NCI-H2029 treated with DMSO at 0.1 percent for 48 hours (cell line): ENCODE measurements at regions not wholly inside any gene's neighbourhood (a gene's known extent, or its start where the extent isn't known, plus 50 kb on each side); places are given as distances from the start of the nearest gene placed in this dataset.

Experiments
- DNase-seq: peaks from one replicate; lab custom pipeline; 2025; lab: John Stamatoyannopoulos, UW

DNA sequence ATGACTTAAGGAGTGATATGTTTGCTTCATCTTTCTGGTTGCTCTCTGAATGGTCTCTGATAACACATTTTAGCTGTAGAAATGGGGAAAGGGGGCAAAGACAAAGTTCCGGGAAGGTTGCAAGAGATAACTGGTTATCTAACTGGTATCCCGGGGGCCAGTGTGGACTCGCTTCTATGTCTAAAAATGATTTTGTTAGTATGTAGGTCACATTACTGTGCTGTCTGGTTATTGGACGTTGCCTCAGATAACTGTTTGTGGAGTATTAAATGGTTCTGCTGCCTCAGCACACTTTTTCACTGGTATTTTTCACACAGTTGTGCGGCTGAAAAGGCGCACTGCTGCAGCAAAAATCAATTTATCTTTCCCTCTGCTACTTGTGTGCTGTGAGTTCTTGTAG lies 63.0 kb upstream of the ZNF536 start:
- DNase-seq: no peak

GRCh38 chr19:30309905-30310601 lies 62.1 kb upstream of the ZNF536 start:
- DNase-seq: no peak

DNA sequence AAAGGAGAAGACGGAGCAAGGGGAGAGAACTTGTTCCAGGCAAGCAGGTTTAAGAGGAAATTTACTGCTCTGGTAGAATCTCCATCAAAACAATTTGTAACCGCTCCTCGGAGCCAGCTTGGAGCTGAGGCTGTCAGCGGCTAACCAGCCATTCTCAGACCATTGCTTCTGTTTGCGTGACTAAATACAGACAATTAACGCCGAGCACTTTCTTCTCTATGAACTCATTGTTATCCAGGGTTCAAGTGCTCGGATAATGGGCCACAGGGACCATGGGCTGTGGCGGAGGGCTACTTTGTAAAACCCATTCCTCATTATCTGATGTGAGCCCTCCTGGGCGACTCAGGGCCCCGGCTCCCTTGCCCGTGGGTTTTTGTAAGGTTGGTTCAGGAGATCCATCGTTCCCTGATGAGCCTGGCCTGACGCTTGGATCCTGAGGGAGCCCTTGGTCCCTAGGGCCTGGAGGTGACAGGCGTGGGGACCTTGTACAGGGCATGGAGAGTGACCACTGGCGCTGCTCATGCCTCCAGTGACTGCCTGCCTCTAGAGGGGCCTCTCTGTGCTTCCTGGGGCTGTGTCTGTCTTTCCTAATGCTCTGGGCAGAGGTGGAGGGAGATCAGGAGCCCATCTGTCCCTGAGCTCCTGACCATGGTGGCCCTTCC lies 61.5 kb upstream of the ZNF536 start:
- no peak for DNase-seq

DNA sequence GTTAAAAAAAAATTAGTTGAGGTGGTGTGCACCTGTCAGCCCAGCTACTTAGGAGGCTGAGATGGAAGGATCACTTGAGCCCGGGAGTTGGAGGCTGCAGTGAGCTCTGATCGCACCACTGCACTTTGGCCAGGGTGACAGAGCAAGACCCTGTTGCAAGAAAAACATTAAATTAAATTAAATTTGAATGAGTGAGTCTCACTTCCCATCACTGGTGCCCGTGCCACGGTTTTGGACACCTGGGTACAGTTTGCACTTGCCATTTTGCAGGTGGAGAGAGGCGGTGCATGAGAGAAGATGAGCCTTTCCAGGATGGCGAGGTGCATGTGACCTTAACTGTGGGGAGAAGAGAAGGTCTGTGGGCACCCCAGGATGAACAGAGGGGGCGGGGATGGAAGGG lies 60.3 kb upstream of the ZNF536 start:
- no peak for DNase-seq

GRCh38 chr19:30312582-30313352 lies 59.4 kb upstream of the ZNF536 start:
- DNase-seq: no peak

DNA sequence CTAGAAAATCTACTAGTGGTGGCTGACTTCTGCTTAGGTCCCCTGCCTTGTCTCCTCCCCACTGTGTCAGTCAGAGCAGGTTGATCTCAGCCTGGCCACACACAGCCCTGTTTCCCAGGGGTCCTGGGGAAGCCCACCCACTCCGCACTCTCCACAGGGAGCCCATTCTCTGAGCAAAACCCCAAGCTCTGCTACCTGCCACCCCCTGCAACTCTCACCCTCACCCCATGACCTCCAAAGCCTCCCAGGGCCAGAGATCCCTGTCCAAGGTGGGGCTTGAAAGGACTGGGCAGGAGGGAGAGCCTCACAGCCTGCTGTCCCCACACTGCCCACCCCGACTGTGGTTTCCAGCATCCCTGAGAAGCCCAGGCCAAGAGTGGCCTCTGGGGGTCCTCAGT lies 58.8 kb upstream of the ZNF536 start:
- no peak for DNase-seq

DNA sequence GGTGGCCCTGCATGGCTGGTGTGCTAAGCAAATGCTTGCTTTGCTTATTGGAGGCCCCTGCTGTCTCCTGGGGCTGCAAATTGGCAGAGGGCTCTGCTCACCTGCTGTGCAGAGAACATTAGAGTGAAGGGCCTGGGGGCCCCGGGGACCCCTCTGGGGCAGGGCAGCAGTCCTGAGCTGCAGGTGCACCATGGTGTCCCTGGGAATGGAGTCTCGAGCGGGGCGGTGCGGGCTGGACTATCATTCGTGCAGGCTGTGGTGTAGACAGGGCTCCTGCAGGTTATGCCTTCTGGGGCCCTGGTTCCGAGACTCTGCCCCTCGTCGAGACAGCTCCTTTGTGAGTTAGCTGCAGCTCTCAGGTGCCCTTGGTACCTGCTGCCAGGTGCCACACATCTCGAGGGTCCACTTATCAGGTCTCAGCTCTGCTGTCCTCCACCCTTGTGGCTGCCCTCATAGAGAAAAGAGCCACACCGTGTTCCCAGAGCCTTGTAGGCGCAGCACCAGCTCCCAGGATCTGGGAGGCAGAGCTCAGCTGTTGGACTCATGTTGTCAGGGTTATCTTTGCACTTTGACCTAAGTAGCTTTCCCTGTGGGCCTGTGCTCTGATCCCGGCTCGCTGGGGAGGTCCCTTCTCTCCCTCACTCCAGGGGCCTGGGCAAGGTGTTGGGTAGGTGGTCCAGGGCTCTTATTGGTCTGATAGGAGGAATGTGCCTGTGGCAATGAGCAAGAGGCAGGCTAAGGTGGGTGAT lies 58.0 kb upstream of the ZNF536 start:
- no peak for DNase-seq

DNA sequence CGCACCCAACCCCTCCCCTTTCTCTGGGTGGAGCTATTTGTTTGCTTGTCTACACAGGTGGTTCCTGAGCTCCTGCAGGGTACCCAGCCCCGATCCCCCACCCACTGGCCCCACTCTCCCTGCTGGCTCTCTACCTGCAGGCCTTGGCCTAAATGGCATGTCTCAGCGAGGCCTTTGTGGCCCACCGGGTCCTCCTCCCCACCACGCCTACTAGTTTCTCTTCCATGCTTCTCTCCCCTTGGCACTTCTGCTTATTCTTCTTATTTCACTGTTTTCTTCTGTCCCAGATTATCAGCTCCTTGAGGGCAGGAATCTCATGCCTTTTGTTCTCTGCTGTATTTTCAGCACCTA lies 57.4 kb upstream of the ZNF536 start:
- no peak for DNase-seq

DNA sequence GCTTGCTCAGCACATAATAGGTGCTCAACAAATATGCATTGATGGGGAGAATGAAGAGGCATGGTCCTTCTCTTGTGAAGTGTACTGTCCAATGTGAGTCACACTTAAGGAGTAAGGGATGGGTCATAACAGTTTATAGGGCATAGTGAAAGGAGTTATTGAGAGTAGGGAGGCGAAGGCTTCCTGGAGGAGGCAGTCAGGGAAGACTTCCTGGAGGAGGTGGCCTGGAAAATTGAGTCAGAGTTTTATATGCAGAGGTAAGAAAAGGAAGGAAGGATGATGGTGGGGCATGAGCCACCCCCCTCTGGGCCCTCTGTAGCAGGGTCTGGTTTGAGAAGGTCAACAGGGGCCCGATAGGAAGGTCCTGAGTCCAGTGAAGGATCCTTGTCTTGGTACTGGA lies 57.0 kb upstream of the ZNF536 start:
- DNase-seq: no peak

DNA sequence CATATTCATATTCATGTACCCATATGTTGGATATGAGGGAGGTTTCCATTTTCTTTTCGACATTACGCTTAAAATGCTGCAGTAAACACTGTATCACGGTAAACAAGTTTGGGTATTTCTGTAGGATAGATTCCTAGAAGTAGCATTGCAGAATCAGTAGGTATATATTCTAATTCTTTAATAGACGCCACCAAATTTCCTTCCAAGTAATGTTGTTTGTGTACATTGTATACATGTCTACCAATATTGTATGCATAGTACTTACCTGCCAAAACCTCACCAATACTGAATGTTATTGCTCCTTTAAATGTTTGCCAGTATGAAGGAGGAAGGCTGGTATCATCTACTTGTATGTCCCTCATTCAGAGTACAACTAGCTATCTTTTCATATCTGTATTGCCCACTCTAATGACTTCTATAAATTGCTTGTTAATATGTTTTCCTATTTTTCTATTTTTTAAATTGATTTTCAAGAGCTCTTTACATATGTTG lies 56.1 kb upstream of the ZNF536 start:
- DNase-seq: no peak

DNA sequence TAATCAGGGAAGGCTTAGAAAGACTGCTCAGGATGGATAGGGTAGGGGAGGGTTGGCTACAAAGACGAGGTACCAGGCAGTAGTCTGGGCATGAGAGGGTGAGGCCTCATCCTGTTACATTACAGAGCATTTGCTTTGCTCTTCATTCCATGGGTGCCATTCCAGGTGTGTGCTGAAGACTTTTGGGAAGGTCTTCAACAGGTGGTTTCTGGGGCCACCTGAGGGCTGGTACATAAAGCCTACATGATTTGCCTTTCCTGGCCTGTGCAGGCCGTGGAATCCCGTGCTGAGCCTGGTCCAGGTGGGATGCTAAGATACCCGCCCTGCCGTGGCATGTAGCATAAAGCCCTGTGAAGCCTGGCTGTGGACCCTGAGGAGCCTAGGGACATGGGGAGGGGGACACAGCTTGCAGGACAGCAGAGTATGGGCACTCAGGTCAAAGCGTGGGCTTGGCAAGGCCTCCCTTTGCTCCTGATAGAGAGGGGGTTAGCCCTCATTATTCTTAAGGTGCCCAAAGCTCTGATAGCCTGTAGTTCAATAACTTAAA lies 55.6 kb upstream of the ZNF536 start:
- DNase-seq: no peak

DNA sequence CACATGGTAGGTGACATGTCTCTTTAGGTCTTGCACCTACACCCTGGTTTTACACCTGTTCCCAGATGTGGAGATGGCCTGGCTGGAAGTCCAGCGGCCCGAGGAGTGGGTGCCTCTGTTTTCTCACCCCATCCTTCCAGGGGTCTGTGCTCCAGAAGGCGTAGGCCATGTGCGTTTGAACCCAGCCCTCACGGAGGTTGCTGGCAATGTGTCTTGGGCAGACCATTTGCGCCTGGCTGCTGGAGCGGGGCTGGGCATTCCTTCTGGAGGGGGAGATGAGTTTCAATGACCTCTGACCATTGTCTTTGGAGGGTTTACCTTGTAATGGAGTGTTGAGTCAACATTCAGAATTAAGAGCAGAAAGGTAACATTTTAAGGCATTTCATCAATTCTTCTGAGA lies 54.8 kb upstream of the ZNF536 start:
- DNase-seq: no peak

DNA sequence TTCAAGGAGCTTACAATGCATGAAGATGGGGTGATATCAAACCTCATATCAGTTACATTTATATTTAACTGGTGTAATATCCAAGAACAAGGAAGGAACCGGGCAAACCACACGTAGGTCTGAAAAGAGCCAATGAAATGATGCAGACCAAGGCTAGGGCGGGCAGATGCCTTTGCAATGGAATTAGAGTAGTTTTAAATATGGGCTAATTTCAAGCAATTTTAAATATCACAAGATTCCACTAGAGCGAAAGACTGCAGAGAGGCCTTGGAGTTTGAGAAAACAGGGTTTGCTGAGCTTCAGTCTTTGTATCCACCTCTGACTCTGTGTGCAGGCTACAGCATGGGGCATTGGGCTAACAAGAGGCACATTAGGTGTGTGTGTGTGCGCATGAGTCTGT lies 53.9 kb upstream of the ZNF536 start:
- DNase-seq: no peak

DNA sequence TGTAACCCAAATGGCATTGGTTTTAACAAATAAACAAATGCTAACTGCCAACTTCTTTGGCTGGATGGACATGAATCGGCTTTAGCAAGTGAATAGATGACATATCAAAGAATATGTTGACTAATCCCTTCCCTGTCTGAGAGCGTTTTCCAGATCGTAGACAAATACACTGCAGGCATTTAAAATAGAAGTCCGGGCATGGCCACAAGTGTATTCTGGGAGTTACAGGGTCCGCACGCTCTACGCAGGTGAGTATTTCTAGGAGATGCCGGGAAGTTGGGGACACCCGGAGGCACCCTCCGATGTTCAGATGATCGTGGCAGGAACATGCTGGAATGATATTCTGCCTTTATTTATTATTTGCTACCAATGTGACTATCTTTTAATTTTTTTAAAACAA lies 53.2 kb upstream of the ZNF536 start:
- DNase-seq: no peak

GRCh38 chr19:30319411-30319810 lies 52.8 kb upstream of the ZNF536 start:
- no peak for DNase-seq

- DNase-seq: no peak
Observed at GRCh38 chr19:30319876-30320275, 52.3 kb upstream of the ZNF536 start.

GRCh38 chr19:30320466-30320865 lies 51.7 kb upstream of the ZNF536 start:
- no peak for DNase-seq

GRCh38 chr19:30320916-30321315 lies 51.3 kb upstream of the ZNF536 start:
- DNase-seq: no peak
